ENCODE measurements at regions not wholly inside any gene's neighbourhood (a gene's known extent, or its start where the extent isn't known, plus 50 kb on each side); places are given as distances from the start of the nearest gene placed in this dataset.

GRCh38 chr5:92761585-92761984 is 819.4 kb downstream of the NR2F1-AS1 start:
- H3K4me3 ChIP-seq (replicated peaks in 1 of 3; ENCODE audit: insufficient read depth in 1 of 3, low read depth in 1 of 3, low read length in 3 of 3) = no peak overlapping the region
- no peak overlapping the region for H3K4me2 ChIP-seq (ENCODE audit: insufficient read depth, low read length)
- no peaks in the 10 kb centered on the region for H3K79me2 ChIP-seq (ENCODE audit: control insufficient read depth, insufficient read depth, low read length)
- intact Hi-C loops (cut with micrococcal nuclease) (no loop called here), dilution Hi-C loops (cut with MboI; ENCODE audit: extremely low pct_ligation_motif_present, low sequenced_read_pairs) (no loop called here)
- H3K9ac ChIP-seq (replicated peaks; ENCODE audit: extremely low read depth, insufficient read depth, low read length) = no peak overlapping the region
- CTCF ChIA-PET = interaction anchor here (1.4 kb wide), 1 partner anchor 18 kb away, joined by 3 read pairs; no protein-coding TSS in a partner anchor
- BruUV-seq (replicated peaks) = no TSS peak
- no peaks in the 10 kb centered on the region for H3K4me1 ChIP-seq (ENCODE audit: control insufficient read depth, extremely low read depth, insufficient read depth, low read length)
- H4K20me1 ChIP-seq (replicated peaks; ENCODE audit: control insufficient read depth, extremely low read depth, insufficient read depth, low read length) = no peaks in the 10 kb centered on the region
- H3K27ac ChIP-seq (ENCODE audit: insufficient read depth, low read depth, low read length) = no peak overlapping the region
- TF ChIP-seq CTCF (IDR thresholded peaks at IDR 0.05; ENCODE audit: extremely low read depth in 1 of 2, insufficient read depth in 1 of 2, low read depth in 1 of 2, low read length in 2 of 2) (no peak), MYC (IDR thresholded peaks at IDR 0.05; ENCODE audit: low read depth, low read length) (no peak), EZH2 (IDR thresholded peaks at IDR 0.05; ENCODE audit: borderline replicate concordance, low read depth, low read length, severe bottlenecking) (no peak), POLR2A (IDR thresholded peaks at IDR 0.05; ENCODE audit: low read depth, low read length) (no peak), GATA2 (IDR thresholded peaks at IDR 0.05; ENCODE audit: insufficient read depth, insufficient read length, low read depth, low read length) (no peak)
- DNase-seq (ENCODE audit: low read depth, low spot score) (no peak), FAIRE-seq (no peak)
- no peak overlapping the region for H2AFZ ChIP-seq (ENCODE audit: low read depth, low read length)
- H3K36me3 ChIP-seq (ENCODE audit: control insufficient read depth in 2 of 2, extremely low read depth in 1 of 2, insufficient read depth in 2 of 2, low read length in 2 of 2) = no peaks in the 10 kb centered on the region
- no peaks in the 10 kb centered on the region for H3K27me3 ChIP-seq (ENCODE audit: control insufficient read depth in 2 of 2, insufficient read depth in 2 of 2, low read length in 2 of 2)
- H3K9me1 ChIP-seq (replicated peaks; ENCODE audit: control insufficient read depth, extremely low read depth, insufficient read depth, low read length) = no peaks in the 10 kb centered on the region
- H3K9me3 ChIP-seq (replicated peaks; ENCODE audit: control insufficient read depth, insufficient read depth, low read length) = no peaks in the 10 kb centered on the region
- POLR2A ChIA-PET = no interaction called here

GRCh38 chr5:92760550-92760949 is 820.5 kb downstream of the NR2F1-AS1 start:
- CTCF ChIA-PET = interaction anchor here (1.0 to 2.1 kb wide), 3 partner anchors 11 to 17 kb away, joined by 3 to 7 read pairs (median 3); no protein-coding TSS in a partner anchor
- H3K4me1 ChIP-seq (ENCODE audit: control insufficient read depth, extremely low read depth, insufficient read depth, low read length) = no peaks in the 10 kb centered on the region
- no peaks in the 10 kb centered on the region for H4K20me1 ChIP-seq (replicated peaks; ENCODE audit: control insufficient read depth, extremely low read depth, insufficient read depth, low read length)
- no peaks in the 10 kb centered on the region for H3K79me2 ChIP-seq (ENCODE audit: control insufficient read depth, insufficient read depth, low read length)
- no peaks in the 10 kb centered on the region for H3K9me3 ChIP-seq (replicated peaks; ENCODE audit: control insufficient read depth, insufficient read depth, low read length)
- FAIRE-seq (no peak), DNase-seq (ENCODE audit: low read depth, low spot score) (no peak)
- no peaks in the 10 kb centered on the region for H3K36me3 ChIP-seq (ENCODE audit: control insufficient read depth in 2 of 2, extremely low read depth in 1 of 2, insufficient read depth in 2 of 2, low read length in 2 of 2)
- dilution Hi-C loops (cut with MboI; ENCODE audit: extremely low pct_ligation_motif_present, low sequenced_read_pairs) (no loop called here), intact Hi-C loops (cut with micrococcal nuclease) (no loop called here)
- H3K4me3 ChIP-seq (replicated peaks in 1 of 3; ENCODE audit: insufficient read depth in 1 of 3, low read depth in 1 of 3, low read length in 3 of 3) = no peak overlapping the region
- H3K27me3 ChIP-seq (ENCODE audit: control insufficient read depth in 2 of 2, insufficient read depth in 2 of 2, low read length in 2 of 2) = no peaks in the 10 kb centered on the region
- H2AFZ ChIP-seq (ENCODE audit: low read depth, low read length) = no peak overlapping the region
- POLR2A ChIA-PET = no interaction called here
- TF ChIP-seq MAX (IDR thresholded peaks at IDR 0.05; ENCODE audit: insufficient read depth, insufficient read length) (no peak), JUN (IDR thresholded peaks at IDR 0.05; ENCODE audit: borderline replicate concordance, insufficient read depth, insufficient read length, low read depth) (no peak), GATA2 (IDR thresholded peaks at IDR 0.05; ENCODE audit: insufficient read depth, insufficient read length, low read depth, low read length) (no peak), FOS (IDR thresholded peaks at IDR 0.05; ENCODE audit: borderline replicate concordance, insufficient read depth, low read length) (no peak), CTCF (IDR thresholded peaks at IDR 0.05; ENCODE audit: extremely low read depth in 1 of 2, insufficient read depth in 1 of 2, low read depth in 1 of 2, low read length in 2 of 2) (no peak), EZH2 (IDR thresholded peaks at IDR 0.05; ENCODE audit: borderline replicate concordance, low read depth, low read length, severe bottlenecking) (no peak), POLR2AphosphoS5 (IDR thresholded peaks at IDR 0.05; ENCODE audit: insufficient read depth, low read depth, low read length) (no peak), MYC (IDR thresholded peaks at IDR 0.05; ENCODE audit: low read depth, low read length) (no peak), POLR2A (IDR thresholded peaks at IDR 0.05; ENCODE audit: low read depth, low read length) (no peak)
- H3K27ac ChIP-seq (ENCODE audit: insufficient read depth, low read depth, low read length) = no peak overlapping the region
- BruUV-seq (replicated peaks) = no TSS peak
- H3K4me2 ChIP-seq (ENCODE audit: insufficient read depth, low read length) = no peak overlapping the region
- H3K9me1 ChIP-seq (replicated peaks; ENCODE audit: control insufficient read depth, extremely low read depth, insufficient read depth, low read length) = no peaks in the 10 kb centered on the region
- H3K9ac ChIP-seq (replicated peaks; ENCODE audit: extremely low read depth, insufficient read depth, low read length) = no peak overlapping the region

All from endothelial cell of umbilical vein (primary cell).